HFF-Myc (cell line): ENCODE measurements at regions not wholly inside any gene's neighbourhood (a gene's known extent, or its start where the extent isn't known, plus 50 kb on each side); places are given as distances from the start of the nearest gene placed in this dataset.
"Not testable (repeated sequence)": the region's sequence is repeated elsewhere in the genome, so short reads cannot be mapped to it uniquely, and the experiment has no call there.

ENCODE experiments used
- DNase-seq: peaks from one replicate; pipeline ENCODE4 v3.0.0-alpha.2; 2011; ENCODE audit warnings: low read depth; ENCODE audit errors: extremely low read depth
- H3K4me3 ChIP-seq: replicated peaks from 2 replicates; pipeline ENCODE4 v1.5.1; 2011; ENCODE audit warnings: low read depth, mild to moderate bottlenecking, control low read depth, low read length
- CTCF ChIP-seq: IDR thresholded peaks from 2 replicates; pipeline ENCODE4 v1.5.1; 2012; ENCODE audit warnings: mild to moderate bottlenecking, low read depth, low read length, control low read depth; ENCODE audit errors: missing control alignments

- H3K4me3 ChIP-seq = no peak overlapping the region
- TF ChIP-seq CTCF = no peak
These were observed 105.5 kb downstream of the TNFRSF13B start for GRCh38 chr17:16866436-16866835.

GRCh38 chr17:16865704-16866103 is 106.2 kb downstream of the TNFRSF13B start:
- not testable (repeated sequence) for H3K4me3 ChIP-seq, DNase-seq

More at GRCh38 chr17:16866436-16866835, 105.5 kb downstream of the TNFRSF13B start:
- DNase-seq = no peak

DNA sequence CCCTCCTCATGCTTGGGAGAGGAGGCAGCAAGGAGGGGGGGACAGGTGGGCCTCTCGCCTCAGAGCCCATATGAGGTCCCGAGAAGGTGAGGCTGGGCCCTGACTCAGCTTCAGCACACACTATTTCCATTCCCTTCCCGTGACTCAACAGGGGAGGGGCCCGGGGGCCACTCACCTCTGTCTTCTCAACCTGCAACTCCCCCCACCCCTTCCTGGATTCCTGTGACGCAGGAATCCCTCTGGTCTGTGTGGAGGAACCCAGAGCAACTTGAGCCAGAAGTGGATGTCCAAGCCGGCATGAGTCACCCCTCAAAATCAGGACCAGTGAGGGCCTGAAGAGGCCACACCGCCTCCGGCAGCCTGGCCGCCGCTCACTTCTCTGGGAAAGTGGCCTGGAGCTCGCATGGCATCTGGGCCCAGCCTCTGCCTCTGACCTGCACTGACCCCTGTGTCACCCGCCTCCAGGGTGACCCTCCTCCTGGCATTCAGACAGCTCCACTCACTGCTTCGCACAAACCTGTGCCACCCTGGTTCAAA is 106.8 kb downstream of the TNFRSF13B start:
- not testable (repeated sequence) for DNase-seq, H3K4me3 ChIP-seq

GRCh38 chr17:16864462-16865076 is 107.3 kb downstream of the TNFRSF13B start:
- DNase-seq = peak; percentile 10
- not testable (repeated sequence) for H3K4me3 ChIP-seq

DNA sequence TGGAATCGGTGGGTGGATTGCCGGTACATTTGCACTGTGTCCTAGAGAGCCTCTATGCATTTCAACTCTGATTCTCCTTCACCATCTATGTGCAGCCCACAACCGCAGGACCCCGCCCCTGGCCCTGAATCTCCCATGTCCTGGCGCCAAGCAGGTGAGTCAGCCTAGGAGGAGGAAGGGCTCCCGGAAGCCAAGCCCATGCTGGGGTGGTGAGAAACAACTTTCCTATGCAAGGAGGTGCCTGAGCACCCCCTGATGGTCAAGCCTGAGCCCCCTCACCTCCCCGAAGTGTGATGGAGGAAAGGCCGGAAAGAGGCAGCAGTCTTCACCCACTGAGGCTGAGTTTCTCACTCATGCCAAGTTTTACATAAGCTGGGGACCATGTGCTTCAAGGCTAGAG is 110.8 kb downstream of the TNFRSF13B start:
- H3K4me3 ChIP-seq, DNase-seq: not testable (repeated sequence)

- not testable (repeated sequence) for DNase-seq, H3K4me3 ChIP-seq
These were observed 111.5 kb downstream of the TNFRSF13B start for GRCh38 chr17:16860467-16860866.

DNA sequence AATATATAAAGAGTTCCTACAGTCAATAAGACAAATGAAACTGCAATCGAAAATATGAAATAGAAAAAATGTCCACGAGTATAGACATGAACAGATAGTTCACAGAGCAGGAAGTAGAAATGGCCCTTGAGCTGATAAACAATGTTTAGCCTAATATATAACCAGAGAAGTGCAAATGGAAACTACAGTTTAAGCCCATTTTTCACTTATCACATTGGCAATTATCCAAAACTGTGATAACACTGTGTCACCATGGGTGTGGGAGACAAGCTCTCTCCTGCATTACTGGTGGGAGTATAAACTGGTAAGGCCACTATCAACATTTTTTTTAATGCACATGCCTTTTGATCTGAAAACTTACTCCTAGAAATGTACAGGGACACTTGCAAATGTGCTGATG is 112.4 kb downstream of the TNFRSF13B start:
- not testable (repeated sequence) for DNase-seq, H3K4me3 ChIP-seq

DNA sequence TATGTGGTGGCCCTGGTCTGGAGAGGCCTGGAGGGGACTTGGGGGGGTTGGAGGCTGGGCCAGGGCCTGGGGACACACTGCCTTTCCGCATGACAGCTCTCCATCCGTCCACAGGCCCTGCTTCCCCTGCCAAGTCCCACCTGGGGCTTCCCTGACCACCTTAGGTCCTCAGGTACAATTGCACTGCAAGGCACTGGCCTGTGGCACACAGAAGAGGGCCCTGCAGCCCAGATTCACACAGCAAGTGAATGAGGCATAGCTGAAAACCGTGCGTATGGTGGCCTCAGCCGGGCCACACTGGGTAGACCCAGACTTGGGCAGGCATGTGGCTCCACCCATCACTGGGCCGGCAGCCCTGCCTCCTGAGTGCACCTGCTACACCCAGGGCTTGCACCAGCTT is 114.2 kb downstream of the TNFRSF13B start:
- DNase-seq, H3K4me3 ChIP-seq: not testable (repeated sequence)

DNA sequence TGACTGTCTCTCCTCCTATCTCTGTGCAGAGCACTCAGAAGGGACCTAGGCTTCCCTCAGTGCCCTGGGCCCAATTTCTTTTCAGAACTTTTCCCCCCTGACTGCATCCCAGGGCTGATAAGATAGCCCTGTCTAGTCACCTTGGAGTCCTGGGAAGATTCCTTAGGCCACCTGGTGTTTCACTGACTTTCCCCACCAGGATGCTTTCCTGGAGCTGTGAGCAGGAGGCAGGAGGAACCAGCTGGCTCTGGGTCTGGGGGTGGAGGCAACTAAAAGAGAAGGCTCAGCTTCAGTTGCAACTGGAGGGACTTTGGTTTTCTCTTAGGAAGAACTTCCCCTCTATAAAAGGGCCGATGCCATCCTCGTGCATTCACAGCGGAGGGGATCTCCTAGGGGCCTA is 115.1 kb downstream of the TNFRSF13B start:
- H3K4me3 ChIP-seq, DNase-seq: not testable (repeated sequence)

- not testable (repeated sequence) for DNase-seq, H3K4me3 ChIP-seq
These were observed 115.7 kb downstream of the TNFRSF13B start for GRCh38 chr17:16856171-16856570.

- not testable (repeated sequence) for H3K4me3 ChIP-seq, DNase-seq
These were observed 117.3 kb downstream of the TNFRSF13B start for GRCh38 chr17:16854636-16855035.

DNA sequence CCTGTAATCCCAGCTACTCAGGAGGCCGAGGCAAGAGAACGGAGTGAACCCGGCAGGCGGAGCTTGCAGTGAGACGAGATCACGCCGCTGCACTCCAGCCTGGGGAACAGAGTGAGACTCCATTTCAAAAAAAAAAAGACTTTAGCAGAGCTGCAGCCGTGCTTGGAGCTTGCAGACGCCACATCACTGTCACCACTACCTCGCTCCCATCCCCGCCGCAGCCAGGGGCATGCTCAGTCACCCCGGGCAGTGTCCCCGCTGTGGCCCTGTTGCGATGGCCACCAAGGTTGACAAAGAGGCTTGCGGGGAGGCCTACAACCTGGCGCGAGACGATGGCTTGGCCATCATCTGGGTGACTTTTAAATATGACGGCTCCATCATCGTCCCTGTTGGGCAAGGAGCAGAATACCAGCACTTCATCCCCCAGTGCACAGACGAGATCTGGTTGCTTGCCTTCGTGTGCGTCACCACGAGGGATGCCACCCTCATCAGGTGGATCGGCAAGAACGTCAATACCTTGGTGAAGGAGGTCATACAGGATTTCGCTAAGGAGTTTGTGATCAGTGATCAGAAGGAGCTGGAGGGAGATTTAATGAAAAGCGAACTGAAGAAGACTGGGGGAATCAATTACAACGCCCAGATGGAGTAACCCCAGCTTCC is 118.1 kb downstream of the TNFRSF13B start:
- TF ChIP-seq CTCF = no peak
- no peak for DNase-seq
- H3K4me3 ChIP-seq = no peak overlapping the region

DNA sequence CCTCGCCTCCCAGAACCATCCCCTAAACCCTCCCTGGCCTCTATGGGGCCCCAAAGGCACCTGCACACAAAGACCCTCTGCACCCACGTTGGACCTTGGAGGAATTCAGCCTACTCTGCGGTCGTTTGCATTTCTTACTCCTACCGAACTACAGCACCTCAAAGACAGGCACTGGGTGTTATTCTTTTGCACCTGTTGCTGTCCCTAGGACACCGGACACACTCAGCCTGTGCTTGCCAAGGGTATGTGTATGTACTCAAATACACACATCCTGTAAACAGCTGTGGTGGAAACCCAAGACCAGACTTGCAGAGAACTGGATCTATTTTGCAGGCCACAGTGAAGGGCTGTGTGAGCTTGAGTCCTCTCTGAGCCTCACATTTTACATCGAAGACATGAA is 122.1 kb downstream of the TNFRSF13B start:
- H3K4me3 ChIP-seq = not testable (repeated sequence)

GRCh38 chr17:16848997-16849396 is 122.9 kb downstream of the TNFRSF13B start:
- not testable (repeated sequence) for DNase-seq, H3K4me3 ChIP-seq

More for the DNA sequence above, 122.1 kb downstream of the TNFRSF13B start:
- not testable (repeated sequence) for DNase-seq

GRCh38 chr17:16845098-16845497 is 126.8 kb downstream of the TNFRSF13B start:
- DNase-seq, H3K4me3 ChIP-seq: not testable (repeated sequence)

DNA sequence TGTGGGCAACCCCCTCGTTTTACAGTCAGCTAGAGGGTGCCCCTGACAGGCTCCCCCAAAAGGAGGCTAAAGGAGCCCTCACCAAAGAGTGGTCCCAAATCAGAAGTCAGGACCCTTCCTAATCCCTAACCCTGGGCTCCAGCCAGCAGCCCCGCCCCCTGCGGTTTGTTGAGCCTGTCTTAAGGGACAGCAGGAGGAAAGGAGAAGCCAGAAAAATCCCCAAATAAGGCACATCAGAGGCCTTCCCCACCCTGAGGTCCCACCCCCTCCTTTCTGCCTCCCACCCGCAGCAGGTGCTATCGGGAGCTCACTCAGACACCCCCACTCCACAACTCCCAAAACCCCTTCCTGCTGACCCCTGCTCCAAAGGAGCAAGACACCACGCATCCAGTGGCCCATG is 127.2 kb downstream of the TNFRSF13B start:
- not testable (repeated sequence) for H3K4me3 ChIP-seq, DNase-seq

DNA sequence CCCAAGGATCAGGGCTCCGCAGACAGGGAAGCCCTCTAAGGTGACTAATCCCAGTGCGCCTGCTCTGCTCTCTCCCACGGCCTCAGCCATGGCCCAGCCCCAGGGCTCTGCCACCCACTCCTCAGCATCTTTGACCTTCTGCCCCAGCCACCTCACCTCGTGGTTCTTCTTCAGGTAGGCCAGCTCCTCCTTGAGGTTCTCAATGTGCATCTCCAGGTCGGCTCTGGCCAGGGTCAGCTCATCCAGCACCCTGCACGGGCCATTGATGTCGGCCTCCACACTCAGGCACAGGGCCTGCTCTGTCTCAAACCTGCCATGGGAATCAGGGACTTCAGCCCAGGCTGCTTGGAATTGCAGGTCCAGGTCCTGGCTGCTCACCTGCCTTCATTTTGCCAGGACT is 128.4 kb downstream of the TNFRSF13B start:
- DNase-seq, H3K4me3 ChIP-seq: not testable (repeated sequence)
